DOHH2 (cell line): ENCODE measurements at regions not wholly inside any gene's neighbourhood (a gene's known extent, or its start where the extent isn't known, plus 50 kb on each side); places are given as distances from the start of the nearest gene placed in this dataset.

Experiments used
- H3F3A ChIP-seq: fragments of 200-600 bp; sonication (generic), shearing (Covaris generic); 2 replicates; pipeline ENCODE4 v1.6.0; 2016; ENCODE audit warnings: antibody characterized with exemption, mild to moderate bottlenecking; ENCODE audit not compliant: control insufficient read depth, insufficient read depth
- H3K27ac ChIP-seq: fragments of 200-600 bp; sonication (generic); 2 replicates; pipeline ENCODE4 v1.5.1; 2014; ENCODE audit warnings: low read depth, mild to moderate bottlenecking, low read length, moderate library complexity
- H3K27me3 ChIP-seq: fragments of 200-600 bp; sonication (generic); 2 replicates; pipeline ENCODE4 v1.6.1; 2014; ENCODE audit warnings: mild to moderate bottlenecking, low read length, mixed read lengths; ENCODE audit not compliant: control insufficient read depth
- H3K36me3 ChIP-seq: fragments of 200-600 bp; sonication (generic); 2 replicates; pipeline ENCODE4 v1.6.1; 2014; ENCODE audit warnings: mild to moderate bottlenecking, low read length, moderate library complexity, mixed read lengths; ENCODE audit not compliant: control insufficient read depth
- H3K4me1 ChIP-seq: fragments of 200-600 bp; sonication (generic); 2 replicates; pipeline ENCODE4 v1.6.1; 2014; ENCODE audit warnings: mild to moderate bottlenecking, low read length, mixed read lengths; ENCODE audit not compliant: control insufficient read depth
- H3K4me2 ChIP-seq: fragments of 200-600 bp; sonication (generic); 2 replicates; pipeline ENCODE4 v1.6.0; 2014; ENCODE audit warnings: mild to moderate bottlenecking, low read length, moderate library complexity
- H3K4me3 ChIP-seq: fragments of 200-600 bp; sonication (generic); 2 replicates; pipeline ENCODE4 v1.5.1; 2014; ENCODE audit warnings: mild to moderate bottlenecking, low read length, mixed read lengths
- H3K79me2 ChIP-seq: fragments of 200-600 bp; sonication (generic); 2 replicates; pipeline ENCODE4 v1.6.1; 2014; ENCODE audit warnings: mild to moderate bottlenecking, low read length, mixed read lengths; ENCODE audit not compliant: control insufficient read depth
- H3K9me2 ChIP-seq: fragments of 200-600 bp; sonication (generic); replicated peaks from 2 replicates; pipeline ENCODE4 v1.6.1; 2014; ENCODE audit warnings: mild to moderate bottlenecking, low read length, mixed read lengths; ENCODE audit not compliant: control insufficient read depth
- H3K9me3 ChIP-seq: fragments of 200-600 bp; sonication (generic); 2 replicates; pipeline ENCODE4 v1.6.1; 2014; ENCODE audit warnings: antibody characterized with exemption, low read length, mixed read lengths; ENCODE audit not compliant: control insufficient read depth, insufficient read depth
- H4K20me1 ChIP-seq: fragments of 200-600 bp; sonication (generic); 2 replicates; pipeline ENCODE4 v1.6.0; 2014; ENCODE audit warnings: low read depth, mild to moderate bottlenecking, antibody characterized with exemption, low read length, moderate library complexity; ENCODE audit not compliant: control insufficient read depth, insufficient read depth
- CTCF ChIP-seq: fragments of 200-600 bp; sonication (generic); IDR thresholded peaks from one replicate; pipeline ENCODE4 v1.5.1; 2014; ENCODE audit warnings: antibody characterized with exemption, mild to moderate bottlenecking, low read depth, low read length; ENCODE audit not compliant: poor library complexity, severe bottlenecking
- EZH2phosphoT487 ChIP-seq: fragments of 200-600 bp; sonication (generic); IDR thresholded peaks from 2 replicates; pipeline ENCODE4 v1.6.1; 2017; ENCODE audit warnings: borderline replicate concordance, mild to moderate bottlenecking, antibody characterized with exemption, low read length, moderate library complexity, mixed read lengths

DNA sequence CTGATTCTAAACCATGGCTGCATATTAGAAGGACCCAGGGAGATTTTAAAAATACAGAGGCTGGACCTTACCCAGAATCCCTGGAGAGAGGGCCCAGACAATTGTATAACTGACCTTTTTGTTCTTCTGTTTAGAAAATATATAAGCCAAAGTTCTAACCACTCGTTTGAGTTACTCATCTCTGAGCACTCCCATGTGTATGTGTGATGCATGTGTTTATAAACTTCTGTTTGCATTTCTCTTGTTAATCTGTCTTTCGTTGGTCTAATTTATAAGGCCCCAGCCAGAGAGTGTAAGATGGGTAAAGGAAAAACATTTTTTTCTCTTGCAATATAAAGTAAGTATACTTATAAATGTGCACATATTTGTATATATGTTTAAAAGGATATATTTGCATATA lies 443.9 kb downstream of the ZNF608 start:
- H3K79me2 ChIP-seq: no peaks in the 10 kb centered on the region
- TF ChIP-seq EZH2phosphoT487: no peak
- TF ChIP-seq CTCF: no peak
- H3K9me2 ChIP-seq: no peaks in the 10 kb centered on the region
- H3K9me3 ChIP-seq: no peaks in the 10 kb centered on the region
- no peaks in the 10 kb centered on the region for H3K27me3 ChIP-seq
- H3K36me3 ChIP-seq: no peaks in the 10 kb centered on the region
- H3K4me2 ChIP-seq: no peak overlapping the region
- no peak overlapping the region for H3K27ac ChIP-seq
- no peaks in the 10 kb centered on the region for H3F3A ChIP-seq
- H3K4me1 ChIP-seq: no peaks in the 10 kb centered on the region
- H3K4me3 ChIP-seq: no peak overlapping the region
- no peaks in the 10 kb centered on the region for H4K20me1 ChIP-seq

DNA sequence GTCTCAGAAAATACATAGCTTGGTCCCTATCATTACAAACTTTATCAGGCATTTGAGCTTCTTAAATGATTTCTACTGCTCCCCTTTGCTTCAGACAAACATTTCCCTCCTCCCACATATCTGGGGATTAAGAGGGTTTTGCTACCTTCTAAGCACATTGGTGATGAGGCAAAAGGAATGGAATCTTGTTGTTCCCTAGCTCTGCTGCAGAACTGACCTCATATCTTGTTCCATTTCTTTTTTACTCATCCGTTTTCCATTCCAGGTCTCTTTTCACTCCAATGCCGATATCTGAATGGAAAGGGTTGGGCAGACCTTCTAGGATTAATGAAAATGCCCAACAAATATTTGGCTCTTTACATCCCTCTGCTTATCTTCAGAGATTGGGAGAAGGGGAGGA lies 444.6 kb downstream of the ZNF608 start:
- Histone ChIP-seq H3K9me2 (no peaks in the 10 kb centered on the region), H3K4me3 (no peak overlapping the region), H3K27ac (no peak overlapping the region), H3K4me2 (no peak overlapping the region), H3K36me3 (no peaks in the 10 kb centered on the region), H3K27me3 (no peaks in the 10 kb centered on the region), H3K79me2 (no peaks in the 10 kb centered on the region), H3K4me1 (no peaks in the 10 kb centered on the region), H4K20me1 (no peaks in the 10 kb centered on the region), H3F3A (no peaks in the 10 kb centered on the region), H3K9me3 (no peaks in the 10 kb centered on the region)
- TF ChIP-seq EZH2phosphoT487 (no peak), CTCF (no peak)

DNA sequence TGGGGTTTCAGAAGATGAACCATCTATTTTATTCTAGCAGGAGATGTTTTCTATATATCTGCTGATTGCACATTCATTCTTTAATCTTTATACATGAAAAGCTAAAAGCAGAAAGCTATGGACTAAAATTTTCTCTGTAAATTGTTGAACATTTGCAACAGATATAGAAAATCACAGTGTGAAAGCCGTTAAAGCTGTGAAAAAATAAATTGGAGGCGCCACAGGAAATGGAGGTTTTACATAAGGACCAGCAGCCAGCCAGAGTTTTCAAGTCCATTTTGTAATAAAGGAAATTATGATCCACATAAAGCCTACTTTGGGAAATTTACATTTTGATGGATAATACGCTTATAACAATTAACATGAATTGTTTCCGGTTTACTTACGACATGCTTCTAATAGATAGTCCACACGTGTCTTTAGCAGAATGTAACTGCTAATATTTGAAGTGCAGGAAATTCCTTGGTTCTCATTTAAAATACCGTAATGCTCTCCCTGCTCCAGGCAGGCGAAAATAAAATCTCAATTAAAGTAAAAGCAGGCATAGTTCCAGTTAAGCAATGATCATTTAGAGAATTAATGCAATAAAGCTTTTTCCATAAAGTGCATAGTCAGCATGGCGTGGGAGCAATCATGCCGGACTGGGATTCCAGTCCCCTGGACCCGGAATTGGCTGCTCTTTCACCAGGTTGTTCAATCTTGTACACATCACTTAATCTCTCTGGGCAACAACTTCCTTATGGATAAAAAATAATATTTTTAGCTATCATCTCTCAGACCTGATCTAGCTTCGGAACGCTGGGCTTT lies 445.4 kb downstream of the ZNF608 start:
- no peaks in the 10 kb centered on the region for H3K36me3 ChIP-seq
- H3K9me3 ChIP-seq: no peaks in the 10 kb centered on the region
- H3K27ac ChIP-seq: no peak overlapping the region
- no peak overlapping the region for H3K4me2 ChIP-seq
- no peaks in the 10 kb centered on the region for H3K9me2 ChIP-seq
- no peaks in the 10 kb centered on the region for H3K27me3 ChIP-seq
- H3K4me1 ChIP-seq: no peaks in the 10 kb centered on the region
- TF ChIP-seq CTCF (no peak), EZH2phosphoT487 (no peak)
- H3F3A ChIP-seq: no peaks in the 10 kb centered on the region
- no peaks in the 10 kb centered on the region for H4K20me1 ChIP-seq
- no peaks in the 10 kb centered on the region for H3K79me2 ChIP-seq
- H3K4me3 ChIP-seq: no peak overlapping the region
